ENCODE measurements at regions not wholly inside any gene's neighbourhood (a gene's known extent, or its start where the extent isn't known, plus 50 kb on each side); places are given as distances from the start of the nearest gene placed in this dataset.

DNA sequence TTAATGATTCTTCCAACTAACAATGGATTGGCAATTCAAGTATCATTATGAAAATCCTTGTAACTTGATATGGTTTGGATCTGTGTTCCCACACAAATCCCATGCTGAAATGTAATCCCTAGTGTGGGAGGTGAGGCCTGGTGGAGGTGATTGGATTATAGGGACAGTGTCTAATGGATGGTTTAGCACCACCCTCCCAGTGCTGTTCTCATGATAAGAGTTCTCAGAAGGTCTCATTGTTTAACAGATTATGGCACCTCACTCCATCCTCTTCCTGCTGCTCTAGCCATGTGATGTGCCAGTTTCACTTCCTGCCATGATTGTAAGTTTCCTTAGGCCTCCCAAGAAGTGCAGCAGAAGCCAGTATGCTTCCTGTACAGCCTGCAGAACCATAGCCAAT is 1116.2 kb upstream of the EDIL3 start:
- TF ChIP-seq RAD21 (IDR thresholded peaks at IDR 0.05; ENCODE audit: low read depth) (no peak), YY1 (IDR thresholded peaks at IDR 0.05; ENCODE audit: low read depth) (no peak), TEAD4 (IDR thresholded peaks at IDR 0.05) (no peak)
